PC-9 (cell line): ENCODE measurements at regions not wholly inside any gene's neighbourhood (a gene's known extent, or its start where the extent isn't known, plus 50 kb on each side); places are given as distances from the start of the nearest gene placed in this dataset.
"Not testable (repeated sequence)": the region's sequence is repeated elsewhere in the genome, so short reads cannot be mapped to it uniquely, and the experiment has no call there.

ENCODE experiments used
- BruUV-seq: library from RNA; stranded (reverse); fragments of 400-500 nt; replicated peaks from 2 replicates; lab custom pipeline; 2021; lab: Mats Ljungman, UMichigan
- CTCF ChIA-PET: fragments of 300-600 bp; sonication (Branson Sonifier 250); formaldehyde crosslinking; loops from one replicate; lab custom pipeline; 2022; ENCODE audit warnings: antibody characterized with exemption; lab: Charles Lee
- POLR2A ChIA-PET: fragments of 300-600 bp; sonication (Branson Sonifier 250); formaldehyde crosslinking; loops from one replicate; lab custom pipeline; 2022; ENCODE audit warnings: antibody characterized with exemption; ENCODE audit not compliant: unreplicated experiment; lab: Charles Lee
- DNase-seq, 2 experiments: peaks; one replicate each; pipeline versions ENCODE4 v3.0.0 to v3.0.0-alpha.2; 2015 to 2022; ENCODE audit warnings: mixed read lengths in 1 of 2
- H2AFZ ChIP-seq: fragments of 200-600 bp; sonication (generic); 2 replicates; pipeline ENCODE4 v1.8.1; 2017; ENCODE audit warnings: antibody characterized with exemption
- H3F3A ChIP-seq: fragments of 200-600 bp; sonication (generic); 2 replicates; pipeline ENCODE4 v1.8.1; 2017; ENCODE audit warnings: antibody characterized with exemption, mild to moderate bottlenecking, low read depth; ENCODE audit not compliant: insufficient read depth
- H3K27ac ChIP-seq: fragments of 200-600 bp; sonication (generic); 2 replicates; pipeline ENCODE4 v1.6.1; 2016; ENCODE audit warnings: mixed run types
- H3K27me3 ChIP-seq: fragments of 200-600 bp; sonication (generic); 2 replicates; pipeline ENCODE4 v1.6.1; 2016; ENCODE audit warnings: low read depth, mixed run types; ENCODE audit not compliant: insufficient read depth
- H3K36me3 ChIP-seq: fragments of 200-600 bp; sonication (generic); 2 replicates; pipeline ENCODE4 v1.6.1; 2016; ENCODE audit warnings: low read depth, mixed run types
- H3K4me1 ChIP-seq: fragments of 200-600 bp; sonication (generic); replicated peaks from 2 replicates; pipeline ENCODE4 v1.6.1; 2016; ENCODE audit warnings: mixed run types; ENCODE audit not compliant: insufficient read depth
- H3K4me2 ChIP-seq: fragments of 200-600 bp; sonication (generic); 2 replicates; pipeline ENCODE4 v1.6.1; 2017; ENCODE audit warnings: mixed run types
- H3K4me3 ChIP-seq: fragments of 200-600 bp; sonication (generic); 2 replicates; pipeline ENCODE4 v1.6.1; 2016; ENCODE audit warnings: mixed run types
- H3K79me2 ChIP-seq: fragments of 200-600 bp; sonication (generic); 2 replicates; pipeline ENCODE4 v1.6.1; 2017; ENCODE audit warnings: low read depth, mixed run types
- H3K9me2 ChIP-seq: fragments of 200-600 bp; sonication (generic); 2 replicates; pipeline ENCODE4 v1.8.1; 2017; ENCODE audit warnings: mild to moderate bottlenecking; ENCODE audit not compliant: insufficient read depth
- H3K9me3 ChIP-seq: fragments of 200-600 bp; sonication (generic); 2 replicates; pipeline ENCODE4 v1.8.1; 2016; ENCODE audit warnings: low read depth; ENCODE audit not compliant: insufficient read depth
- H4K20me1 ChIP-seq: fragments of 200-600 bp; sonication (generic); 2 replicates; pipeline ENCODE4 v1.8.1; 2017; ENCODE audit not compliant: insufficient read depth
- EZH2 ChIP-seq: fragments of 200-600 bp; sonication (generic); IDR thresholded peaks from 2 replicates; pipeline ENCODE4 v1.8.0; 2017; ENCODE audit warnings: antibody characterized with exemption, low read depth
- intact Hi-C: fragments of 100-400 bp; cut with micrococcal nuclease; formaldehyde crosslinking; loops from one replicate; pipeline ENCODE4 v1.10.0; 2022; ENCODE audit not compliant: unreplicated experiment
- TF ChIP-seq, protein P1 (sequence below): fragments of 200-600 bp; sonication (generic); conservative IDR thresholded peaks from 2 replicates; pipeline ENCODE4 v1.6.1; 2017; ENCODE audit warnings: mixed run types, antibody characterized with exemption, mild to moderate bottlenecking, moderate library complexity

DNA sequence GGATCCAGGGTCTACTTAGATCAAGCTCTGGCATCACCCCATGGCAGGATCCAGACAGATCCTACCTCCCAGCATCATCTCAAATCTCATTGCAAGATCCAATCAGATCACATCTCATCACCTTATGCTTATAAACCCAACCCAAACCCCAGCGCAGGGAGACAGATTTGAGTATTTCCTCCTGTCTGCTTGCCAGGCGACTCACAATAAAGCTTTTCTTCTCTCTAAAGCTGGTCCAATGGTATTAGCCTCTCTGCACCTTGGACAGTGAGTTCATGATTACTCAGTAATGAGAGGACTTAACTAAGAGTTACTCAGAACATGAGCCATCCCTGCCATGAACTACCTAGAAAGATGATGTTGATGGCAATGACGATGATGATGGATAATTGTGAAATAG, 281.7 kb downstream of the CEP170 start:
- H3K4me1 ChIP-seq, H3K4me2 ChIP-seq, H4K20me1 ChIP-seq, CTCF ChIA-PET, intact Hi-C loops, H3K9me2 ChIP-seq, H3K9me3 ChIP-seq, BruUV-seq, H2AFZ ChIP-seq, H3K27me3 ChIP-seq, H3K4me3 ChIP-seq, DNase-seq, H3K36me3 ChIP-seq, POLR2A ChIA-PET, H3K27ac ChIP-seq, H3F3A ChIP-seq, H3K79me2 ChIP-seq: not testable (repeated sequence)

DNA sequence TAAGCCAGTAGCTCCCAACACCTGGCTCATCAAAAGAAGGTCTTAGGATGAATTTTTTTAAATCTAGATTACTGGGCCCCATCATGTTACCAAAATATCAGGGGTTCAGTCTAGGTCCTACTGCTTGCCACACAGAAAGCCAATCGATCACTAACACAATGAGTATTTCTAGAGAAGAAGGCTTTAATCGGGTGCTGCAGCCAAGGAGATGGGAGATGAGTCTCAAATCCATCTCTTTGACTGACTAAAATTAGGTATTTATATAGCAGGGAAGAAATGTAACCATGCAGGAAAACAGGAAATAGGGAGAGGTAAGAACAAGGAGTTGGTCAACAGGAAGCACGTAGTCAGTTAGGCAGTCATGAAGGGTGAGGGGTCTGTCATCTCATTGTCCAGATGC, 288.2 kb downstream of the CEP170 start:
- Histone ChIP-seq H3K27ac (no peak overlapping the region), H3K36me3 (no peaks in the 10 kb centered on the region), H3K4me2 (no peak overlapping the region), H3F3A (no peaks in the 10 kb centered on the region), H3K79me2 (no peaks in the 10 kb centered on the region), H3K4me3 (no peak overlapping the region), H3K4me1 (no peaks in the 10 kb centered on the region), H3K27me3 (no peaks in the 10 kb centered on the region), H3K9me3 (no peaks in the 10 kb centered on the region), H2AFZ (no peak overlapping the region), H3K9me2 (no peaks in the 10 kb centered on the region), H4K20me1 (no peaks in the 10 kb centered on the region)
- DNase-seq: no peak
- POLR2A ChIA-PET: no interaction called here
- TF ChIP-seq, protein P1, sequence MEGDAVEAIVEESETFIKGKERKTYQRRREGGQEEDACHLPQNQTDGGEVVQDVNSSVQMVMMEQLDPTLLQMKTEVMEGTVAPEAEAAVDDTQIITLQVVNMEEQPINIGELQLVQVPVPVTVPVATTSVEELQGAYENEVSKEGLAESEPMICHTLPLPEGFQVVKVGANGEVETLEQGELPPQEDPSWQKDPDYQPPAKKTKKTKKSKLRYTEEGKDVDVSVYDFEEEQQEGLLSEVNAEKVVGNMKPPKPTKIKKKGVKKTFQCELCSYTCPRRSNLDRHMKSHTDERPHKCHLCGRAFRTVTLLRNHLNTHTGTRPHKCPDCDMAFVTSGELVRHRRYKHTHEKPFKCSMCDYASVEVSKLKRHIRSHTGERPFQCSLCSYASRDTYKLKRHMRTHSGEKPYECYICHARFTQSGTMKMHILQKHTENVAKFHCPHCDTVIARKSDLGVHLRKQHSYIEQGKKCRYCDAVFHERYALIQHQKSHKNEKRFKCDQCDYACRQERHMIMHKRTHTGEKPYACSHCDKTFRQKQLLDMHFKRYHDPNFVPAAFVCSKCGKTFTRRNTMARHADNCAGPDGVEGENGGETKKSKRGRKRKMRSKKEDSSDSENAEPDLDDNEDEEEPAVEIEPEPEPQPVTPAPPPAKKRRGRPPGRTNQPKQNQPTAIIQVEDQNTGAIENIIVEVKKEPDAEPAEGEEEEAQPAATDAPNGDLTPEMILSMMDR: no peak
- TF ChIP-seq EZH2: no peak
- no TSS peak for BruUV-seq
- CTCF ChIA-PET: no interaction called here
- intact Hi-C loops: no loop called here

DNA sequence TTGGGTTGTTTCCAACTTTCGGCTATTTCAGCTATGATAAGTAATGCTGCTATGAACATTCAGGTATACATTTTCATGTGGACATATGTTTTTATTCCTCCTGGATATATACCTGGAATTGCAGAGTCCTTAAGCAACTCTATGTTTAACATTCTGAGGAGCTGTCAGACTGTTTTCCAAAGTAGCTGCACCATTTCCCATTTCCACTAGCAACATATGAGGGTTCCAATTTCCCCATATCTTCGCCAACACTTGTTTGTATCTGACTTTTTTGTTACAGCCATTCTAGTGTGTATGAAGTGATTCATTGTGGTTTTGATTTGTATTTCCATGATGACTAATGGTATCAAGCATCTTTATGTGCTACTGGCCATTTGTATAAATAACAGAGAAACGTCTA, 295.7 kb downstream of the CEP170 start:
- DNase-seq, H2AFZ ChIP-seq, CTCF ChIA-PET, H3K27ac ChIP-seq, H3F3A ChIP-seq, BruUV-seq, H3K4me1 ChIP-seq, H3K4me3 ChIP-seq, H3K9me2 ChIP-seq, H3K27me3 ChIP-seq, H4K20me1 ChIP-seq, H3K36me3 ChIP-seq, H3K9me3 ChIP-seq, H3K79me2 ChIP-seq, H3K4me2 ChIP-seq, intact Hi-C loops, POLR2A ChIA-PET: not testable (repeated sequence)

DNA sequence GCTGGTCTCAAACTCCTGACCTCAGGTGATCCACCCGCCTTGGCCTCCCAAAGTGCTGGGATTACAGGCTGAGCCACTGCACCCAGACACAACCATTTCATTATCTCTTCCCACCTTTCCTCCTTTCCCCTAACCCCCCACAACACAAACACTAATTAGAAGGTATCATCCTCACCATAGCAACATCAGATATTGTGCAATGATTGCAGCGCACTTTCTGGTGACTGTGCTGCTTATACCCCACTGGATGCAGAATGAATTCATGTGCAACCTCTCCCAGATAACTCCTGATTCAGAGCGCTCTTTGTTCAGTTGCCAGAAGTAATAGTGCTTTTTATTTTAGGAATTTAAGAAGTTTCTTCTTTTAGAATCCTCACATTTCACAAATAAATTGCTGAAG, 300.1 kb downstream of the CEP170 start:
- H3K9me2 ChIP-seq, H4K20me1 ChIP-seq, H3K79me2 ChIP-seq, intact Hi-C loops, H3K4me2 ChIP-seq, H3K27me3 ChIP-seq, BruUV-seq, H2AFZ ChIP-seq, H3K4me1 ChIP-seq, H3F3A ChIP-seq, H3K36me3 ChIP-seq, CTCF ChIA-PET, H3K9me3 ChIP-seq, H3K4me3 ChIP-seq, H3K27ac ChIP-seq, DNase-seq, POLR2A ChIA-PET: not testable (repeated sequence)

DNA sequence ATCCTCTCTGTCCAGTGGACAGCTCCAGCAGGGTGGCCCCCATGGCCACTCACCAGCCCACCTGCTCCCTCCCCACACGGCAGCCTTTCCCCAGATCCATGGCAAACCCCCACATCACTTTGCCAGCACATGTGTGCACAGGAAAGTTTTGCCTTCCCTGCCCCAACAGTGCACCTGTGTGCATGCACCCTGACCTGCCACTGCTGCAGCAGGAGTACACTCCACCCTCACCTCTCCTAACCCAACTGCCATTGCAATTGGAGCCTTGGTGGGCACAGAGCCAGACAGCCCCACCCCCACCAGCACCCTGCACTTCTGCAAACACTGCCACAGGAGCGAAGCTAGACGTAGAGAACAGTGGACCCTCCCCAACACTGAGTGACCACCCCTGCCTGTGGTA, 308.9 kb downstream of the CEP170 start:
- ChIA-PET CTCF (no interaction called here), POLR2A (no interaction called here)
- no peak for DNase-seq
- Histone ChIP-seq H3F3A (no peaks in the 10 kb centered on the region), H4K20me1 (no peaks in the 10 kb centered on the region), H3K9me2 (no peaks in the 10 kb centered on the region), H3K9me3 (no peaks in the 10 kb centered on the region), H3K27ac (no peak overlapping the region), H3K36me3 (no peaks in the 10 kb centered on the region), H2AFZ (no peak overlapping the region), H3K4me3 (no peak overlapping the region), H3K27me3 (peaks cover 7% of the 10 kb centered on the region; the same call in 1 of the 2 replicates), H3K4me2 (no peak overlapping the region), H3K4me1 (no peaks in the 10 kb centered on the region), H3K79me2 (no peaks in the 10 kb centered on the region)
- no TSS peak for BruUV-seq
- intact Hi-C loops: no loop called here
- no peak for TF ChIP-seq EZH2
- TF ChIP-seq, protein P1: no peak
